ENCODE measurements at regions not wholly inside any gene's neighbourhood (a gene's known extent, or its start where the extent isn't known, plus 50 kb on each side); places are given as distances from the start of the nearest gene placed in this dataset.

DNA sequence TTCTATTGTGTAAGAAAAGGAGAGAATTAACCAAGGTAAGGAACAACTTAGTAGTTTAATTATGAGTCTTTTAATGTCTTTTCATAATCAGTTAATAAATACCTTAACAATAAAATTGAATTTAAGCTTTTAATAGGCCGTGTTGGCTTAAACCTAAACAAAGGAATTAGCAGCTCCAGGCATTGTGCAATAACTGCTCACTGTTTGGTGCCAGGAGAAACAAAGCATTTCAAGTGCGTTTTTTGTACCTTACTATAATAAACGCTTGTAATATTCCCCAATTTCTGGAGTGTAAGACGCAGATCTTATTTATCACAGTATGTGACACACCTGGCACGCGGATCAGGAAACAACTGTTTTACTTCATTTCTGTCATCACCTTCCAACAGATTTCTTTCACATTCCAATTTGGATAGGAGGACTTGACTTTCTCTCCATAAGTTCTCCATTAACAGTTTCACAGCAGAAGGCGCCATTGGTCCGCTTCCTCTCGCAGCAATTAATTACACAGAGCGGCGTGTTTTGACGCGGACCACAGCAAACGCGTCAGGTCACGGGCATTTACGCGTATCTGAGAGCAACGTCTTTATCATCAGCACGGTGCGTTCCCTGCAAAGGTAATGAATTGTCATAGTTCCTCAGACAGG lies 335.8 kb upstream of the NT5E start:
- H3K4me3 Mint-ChIP-seq (ENCODE audit: unreplicated experiment): no peak overlapping the region
- Histone ChIP-seq H3K27me3 (ENCODE audit: insufficient read depth, low read length) (no peaks in the 10 kb centered on the region), H3K36me3 (ENCODE audit: insufficient read depth, low read length) (no peaks in the 10 kb centered on the region), H4K20me1 (ENCODE audit: insufficient read depth, low read length) (no peaks in the 10 kb centered on the region), H3K9me3 (ENCODE audit: insufficient read depth, low read depth, low read length) (no peaks in the 10 kb centered on the region), H3K79me2 (ENCODE audit: insufficient read depth, low read length) (no peaks in the 10 kb centered on the region), H3K4me1 (ENCODE audit: insufficient read depth, low read length) (no peaks in the 10 kb centered on the region), H3K27ac (ENCODE audit: low read depth, low read length) (no peak overlapping the region), H3K4me2 (ENCODE audit: low read length) (peak overlapping the region; percentile 61), H2AFZ (ENCODE audit: low read depth, low read length) (peak overlapping the region; percentile 46), H3K9ac (ENCODE audit: low read length) (no peak overlapping the region), H3K4me3 (ENCODE audit: insufficient read depth, low read depth, low read length) (no peak overlapping the region)
- no peaks in the 10 kb centered on the region for H3K36me3 Mint-ChIP-seq (ENCODE audit: low read depth, unreplicated experiment)
- TF ChIP-seq, protein P1, sequence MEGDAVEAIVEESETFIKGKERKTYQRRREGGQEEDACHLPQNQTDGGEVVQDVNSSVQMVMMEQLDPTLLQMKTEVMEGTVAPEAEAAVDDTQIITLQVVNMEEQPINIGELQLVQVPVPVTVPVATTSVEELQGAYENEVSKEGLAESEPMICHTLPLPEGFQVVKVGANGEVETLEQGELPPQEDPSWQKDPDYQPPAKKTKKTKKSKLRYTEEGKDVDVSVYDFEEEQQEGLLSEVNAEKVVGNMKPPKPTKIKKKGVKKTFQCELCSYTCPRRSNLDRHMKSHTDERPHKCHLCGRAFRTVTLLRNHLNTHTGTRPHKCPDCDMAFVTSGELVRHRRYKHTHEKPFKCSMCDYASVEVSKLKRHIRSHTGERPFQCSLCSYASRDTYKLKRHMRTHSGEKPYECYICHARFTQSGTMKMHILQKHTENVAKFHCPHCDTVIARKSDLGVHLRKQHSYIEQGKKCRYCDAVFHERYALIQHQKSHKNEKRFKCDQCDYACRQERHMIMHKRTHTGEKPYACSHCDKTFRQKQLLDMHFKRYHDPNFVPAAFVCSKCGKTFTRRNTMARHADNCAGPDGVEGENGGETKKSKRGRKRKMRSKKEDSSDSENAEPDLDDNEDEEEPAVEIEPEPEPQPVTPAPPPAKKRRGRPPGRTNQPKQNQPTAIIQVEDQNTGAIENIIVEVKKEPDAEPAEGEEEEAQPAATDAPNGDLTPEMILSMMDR (IDR thresholded peaks at IDR 0.05; ENCODE audit: insufficient read depth, low read depth, low read length): no peak
- no peak for TF ChIP-seq EZH2 (IDR thresholded peaks at IDR 0.05; ENCODE audit: insufficient read depth, low read length)
- H3K9me3 Mint-ChIP-seq (ENCODE audit: unreplicated experiment): no peaks in the 10 kb centered on the region
- peaks cover 6% of the 10 kb centered on the region for H3K27me3 Mint-ChIP-seq (ENCODE audit: low read depth, unreplicated experiment)
- no peak overlapping the region for H3K27ac Mint-ChIP-seq (ENCODE audit: unreplicated experiment)
- no peak for DNase-seq (ENCODE audit: low read depth)
- H3K4me1 Mint-ChIP-seq (ENCODE audit: low read depth, unreplicated experiment): peaks cover 2% of the 10 kb centered on the region
- FAIRE-seq: no peak

DNA sequence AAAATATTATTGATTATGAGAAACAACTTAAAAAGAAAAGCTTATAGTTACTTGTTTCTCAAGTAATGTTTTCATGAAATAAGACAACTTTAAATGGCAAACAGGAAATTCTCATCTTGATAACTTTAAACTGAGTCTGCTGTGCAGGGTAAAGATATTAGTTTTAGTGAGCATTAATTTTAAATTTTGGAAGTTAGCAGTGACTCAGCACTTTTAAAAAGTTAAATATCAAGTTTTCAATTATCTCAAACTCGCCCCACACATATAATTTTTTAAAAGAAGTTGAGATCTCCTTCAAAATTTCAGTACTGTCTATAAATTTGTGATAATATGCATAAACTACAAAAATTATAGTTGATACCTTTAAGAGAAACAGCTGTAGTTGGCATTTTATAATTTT lies 337.3 kb upstream of the NT5E start:
- H3K27me3 ChIP-seq (ENCODE audit: insufficient read depth, low read length): no peaks in the 10 kb centered on the region
- H3K4me2 ChIP-seq (ENCODE audit: low read length): no peak overlapping the region
- H3K4me1 Mint-ChIP-seq (ENCODE audit: low read depth, unreplicated experiment): peaks cover 2% of the 10 kb centered on the region
- TF ChIP-seq, protein P1 (IDR thresholded peaks at IDR 0.05; ENCODE audit: insufficient read depth, low read depth, low read length): no peak
- no peak for TF ChIP-seq EZH2 (IDR thresholded peaks at IDR 0.05; ENCODE audit: insufficient read depth, low read length)
- no peaks in the 10 kb centered on the region for H4K20me1 ChIP-seq (ENCODE audit: insufficient read depth, low read length)
- H3K4me3 ChIP-seq (ENCODE audit: insufficient read depth, low read depth, low read length): no peak overlapping the region
- no peaks in the 10 kb centered on the region for H3K9me3 ChIP-seq (ENCODE audit: insufficient read depth, low read depth, low read length)
- FAIRE-seq (no peak), DNase-seq (ENCODE audit: low read depth) (no peak)
- no peaks in the 10 kb centered on the region for H3K36me3 Mint-ChIP-seq (ENCODE audit: low read depth, unreplicated experiment)
- no peak overlapping the region for H3K4me3 Mint-ChIP-seq (ENCODE audit: unreplicated experiment)
- H3K79me2 ChIP-seq (ENCODE audit: insufficient read depth, low read length): no peaks in the 10 kb centered on the region
- H2AFZ ChIP-seq (ENCODE audit: low read depth, low read length): no peak overlapping the region
- no peak overlapping the region for H3K9ac ChIP-seq (ENCODE audit: low read length)
- H3K4me1 ChIP-seq (ENCODE audit: insufficient read depth, low read length): no peaks in the 10 kb centered on the region
- peaks cover 5% of the 10 kb centered on the region for H3K27me3 Mint-ChIP-seq (ENCODE audit: low read depth, unreplicated experiment)
- H3K9me3 Mint-ChIP-seq (ENCODE audit: unreplicated experiment): no peaks in the 10 kb centered on the region
- H3K27ac Mint-ChIP-seq (ENCODE audit: unreplicated experiment): no peak overlapping the region
- H3K36me3 ChIP-seq (ENCODE audit: insufficient read depth, low read length): no peaks in the 10 kb centered on the region
- H3K27ac ChIP-seq (ENCODE audit: low read depth, low read length): no peak overlapping the region

DNA sequence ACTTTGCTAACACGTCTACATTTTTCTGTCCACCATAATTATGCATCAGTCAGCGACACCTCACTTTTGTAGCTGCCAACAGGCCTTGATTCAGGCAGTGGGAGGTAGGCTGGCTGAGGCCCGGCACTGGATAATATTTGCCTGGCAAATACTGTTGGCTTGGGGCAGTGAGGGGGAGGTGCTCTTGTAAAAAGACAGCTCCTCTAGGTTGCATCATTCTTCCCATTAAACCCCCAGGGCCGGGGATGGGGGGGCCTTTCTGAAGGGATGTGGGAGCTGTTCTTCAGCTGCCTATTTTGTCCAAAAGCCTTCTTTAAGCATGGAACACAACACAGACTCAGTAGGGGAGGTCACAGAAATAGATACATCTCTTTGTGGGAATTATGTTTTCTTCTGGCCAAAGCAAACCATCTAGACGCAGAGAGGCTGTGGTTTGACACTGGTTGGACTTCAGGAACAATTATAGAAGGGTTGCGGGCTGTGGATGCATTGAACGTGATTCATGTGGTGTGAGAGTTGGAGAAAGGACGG lies 338.3 kb upstream of the NT5E start:
- Histone ChIP-seq H2AFZ (ENCODE audit: low read depth, low read length) (no peak overlapping the region), H3K9me3 (ENCODE audit: insufficient read depth, low read depth, low read length) (no peaks in the 10 kb centered on the region), H3K4me1 (ENCODE audit: insufficient read depth, low read length) (no peaks in the 10 kb centered on the region), H3K79me2 (ENCODE audit: insufficient read depth, low read length) (no peaks in the 10 kb centered on the region), H3K9ac (ENCODE audit: low read length) (no peak overlapping the region), H4K20me1 (ENCODE audit: insufficient read depth, low read length) (no peaks in the 10 kb centered on the region), H3K4me2 (ENCODE audit: low read length) (peak overlapping the region; percentile 49), H3K36me3 (ENCODE audit: insufficient read depth, low read length) (no peaks in the 10 kb centered on the region), H3K27me3 (ENCODE audit: insufficient read depth, low read length) (no peaks in the 10 kb centered on the region), H3K27ac (ENCODE audit: low read depth, low read length) (peak overlapping the region; percentile 53), H3K4me3 (ENCODE audit: insufficient read depth, low read depth, low read length) (no peak overlapping the region)
- DNase-seq (ENCODE audit: low read depth): peak; percentile 37
- peaks cover 5% of the 10 kb centered on the region for H3K27me3 Mint-ChIP-seq (ENCODE audit: low read depth, unreplicated experiment)
- H3K36me3 Mint-ChIP-seq (ENCODE audit: low read depth, unreplicated experiment): no peaks in the 10 kb centered on the region
- H3K27ac Mint-ChIP-seq (ENCODE audit: unreplicated experiment): peak overlapping the region; percentile 82
- peaks cover 2% of the 10 kb centered on the region for H3K4me1 Mint-ChIP-seq (ENCODE audit: low read depth, unreplicated experiment)
- TF ChIP-seq, protein P1 (IDR thresholded peaks at IDR 0.05; ENCODE audit: insufficient read depth, low read depth, low read length): no peak
- no peak for TF ChIP-seq EZH2 (IDR thresholded peaks at IDR 0.05; ENCODE audit: insufficient read depth, low read length)
- no peak overlapping the region for H3K4me3 Mint-ChIP-seq (ENCODE audit: unreplicated experiment)
- no peaks in the 10 kb centered on the region for H3K9me3 Mint-ChIP-seq (ENCODE audit: unreplicated experiment)
- peak; percentile 13 for FAIRE-seq
